Upper lobe of left lung (tissue), 4 donors: ENCODE measurements at regions not wholly inside any gene's neighbourhood (a gene's known extent, or its start where the extent isn't known, plus 50 kb on each side); places are given as distances from the start of the nearest gene placed in this dataset.

ENCODE experiments used
- EP300 ChIP-seq, 4 donors: sonication (generic); formaldehyde crosslinking; IDR thresholded peaks; one replicate each; pipeline ENCODE4 v1.5.1; 2017; ENCODE audit warnings: antibody characterized with exemption in 4 of 4, control low read depth in 2 of 4
- POLR2A ChIP-seq, 4 donors: fragments of 450-650 bp; IDR thresholded peaks; one replicate each; pipeline ENCODE4 v1.5.1; 2016 to 2017; ENCODE audit warnings: antibody characterized with exemption in 4 of 4, mild to moderate bottlenecking in 2 of 4
- TF ChIP-seq, protein P1 (sequence below), 6 experiments: fragments of 450-650 bp in 4 of 6; fragments of 200-600 bp in 2 of 6; sonication (generic) in 2 of 6; IDR thresholded peaks; one replicate each; pipeline ENCODE4 v1.5.1; 2016 to 2019; ENCODE audit warnings: antibody characterized with exemption in 6 of 6

DNA sequence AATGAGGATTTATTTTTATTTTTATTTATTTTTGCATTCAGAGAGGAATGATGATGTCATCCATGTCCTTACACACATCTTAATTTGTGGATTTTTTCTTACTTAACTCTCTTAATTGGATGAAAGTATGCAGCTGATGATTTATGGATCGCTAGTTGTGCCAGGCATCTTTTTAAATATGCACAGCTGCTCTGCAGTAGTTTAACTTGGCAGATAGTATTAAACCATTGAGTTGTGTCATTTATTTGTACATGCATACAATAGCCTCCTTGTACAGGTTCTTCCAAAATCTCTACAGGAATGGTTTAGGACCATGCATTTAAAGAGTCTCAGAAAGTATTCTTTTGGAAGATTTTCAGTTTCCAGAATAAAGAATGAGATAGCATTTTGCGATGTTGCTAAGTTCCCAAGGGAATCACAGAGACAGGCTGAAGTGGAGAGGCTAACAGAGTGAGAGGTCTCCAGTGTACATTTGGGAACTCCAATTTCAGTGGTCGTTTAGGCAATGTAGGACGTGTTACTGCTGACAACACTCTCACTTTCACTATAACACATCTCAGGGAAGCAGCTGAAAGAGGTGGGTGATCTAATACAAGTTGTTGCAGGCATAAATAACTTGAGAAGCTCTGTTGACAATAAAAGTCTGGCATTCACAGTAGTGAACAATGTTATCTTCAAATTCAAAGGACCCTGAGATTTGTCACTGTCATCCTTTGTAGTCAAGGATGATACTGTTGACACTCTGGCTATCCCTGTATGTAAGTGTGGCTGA lies 49.9 kb upstream of the SCRG1 start:
- TF ChIP-seq EP300 (IDR thresholded peaks at IDR 0.05) (no peak), POLR2A (IDR thresholded peaks at IDR 0.05) (no peak)
- TF ChIP-seq, protein P1, sequence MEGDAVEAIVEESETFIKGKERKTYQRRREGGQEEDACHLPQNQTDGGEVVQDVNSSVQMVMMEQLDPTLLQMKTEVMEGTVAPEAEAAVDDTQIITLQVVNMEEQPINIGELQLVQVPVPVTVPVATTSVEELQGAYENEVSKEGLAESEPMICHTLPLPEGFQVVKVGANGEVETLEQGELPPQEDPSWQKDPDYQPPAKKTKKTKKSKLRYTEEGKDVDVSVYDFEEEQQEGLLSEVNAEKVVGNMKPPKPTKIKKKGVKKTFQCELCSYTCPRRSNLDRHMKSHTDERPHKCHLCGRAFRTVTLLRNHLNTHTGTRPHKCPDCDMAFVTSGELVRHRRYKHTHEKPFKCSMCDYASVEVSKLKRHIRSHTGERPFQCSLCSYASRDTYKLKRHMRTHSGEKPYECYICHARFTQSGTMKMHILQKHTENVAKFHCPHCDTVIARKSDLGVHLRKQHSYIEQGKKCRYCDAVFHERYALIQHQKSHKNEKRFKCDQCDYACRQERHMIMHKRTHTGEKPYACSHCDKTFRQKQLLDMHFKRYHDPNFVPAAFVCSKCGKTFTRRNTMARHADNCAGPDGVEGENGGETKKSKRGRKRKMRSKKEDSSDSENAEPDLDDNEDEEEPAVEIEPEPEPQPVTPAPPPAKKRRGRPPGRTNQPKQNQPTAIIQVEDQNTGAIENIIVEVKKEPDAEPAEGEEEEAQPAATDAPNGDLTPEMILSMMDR (IDR thresholded peaks at IDR 0.05): no peak
